HL-60 (cell line): ENCODE measurements at regions not wholly inside any gene's neighbourhood (a gene's known extent, or its start where the extent isn't known, plus 50 kb on each side); places are given as distances from the start of the nearest gene placed in this dataset.
"Not testable (repeated sequence)": the region's sequence is repeated elsewhere in the genome, so short reads cannot be mapped to it uniquely, and the experiment has no call there.

Experiments
- DNase-seq, 2 experiments: peaks; one replicate each; pipeline ENCODE4 v3.0.0-alpha.2; 2010 to 2020; ENCODE audit warnings: low read depth in 1 of 2, low spot score in 1 of 2
- H3K27ac ChIP-seq: fragments of 250-450 bp; sonication (Bioruptor Pico); replicated peaks from 2 replicates; pipeline ENCODE4 v1.5.1; 2020; ENCODE audit warnings: mild to moderate bottlenecking, moderate library complexity
- H3K27me3 ChIP-seq: fragments of 250-450 bp; sonication (Bioruptor Pico); 2 replicates; pipeline ENCODE4 v1.5.1; 2021; ENCODE audit warnings: mild to moderate bottlenecking, moderate library complexity; ENCODE audit not compliant: insufficient read depth, poor library complexity, severe bottlenecking
- H3K4me3 ChIP-seq: replicated peaks from 2 replicates; pipeline ENCODE4 v1.5.1; 2011; ENCODE audit warnings: mild to moderate bottlenecking, control low read depth, low read length; ENCODE audit not compliant: insufficient read depth
- GABPA ChIP-seq: IDR thresholded peaks from 2 replicates; pipeline ENCODE4 v1.6.1; 2012; ENCODE audit warnings: low read depth
- POLR2AphosphoS5 ChIP-seq: IDR thresholded peaks from 2 replicates; pipeline ENCODE4 v1.6.1; 2012; ENCODE audit warnings: low read depth
- SPI1 ChIP-seq: IDR thresholded peaks from 2 replicates; pipeline ENCODE4 v1.6.1; 2012; ENCODE audit warnings: low read depth, mild to moderate bottlenecking, borderline replicate concordance
- TF ChIP-seq, protein P1 (sequence below): IDR thresholded peaks from one replicate; pipeline ENCODE4 v1.5.1; 2011; ENCODE audit warnings: low read length, control low read depth, inconsistent platforms; ENCODE audit not compliant: insufficient read depth
- TF ChIP-seq, protein P2 (sequence below): IDR thresholded peaks from 2 replicates; pipeline ENCODE4 v1.6.1; 2012; ENCODE audit warnings: low read depth; ENCODE audit not compliant: insufficient replicate concordance

DNA sequence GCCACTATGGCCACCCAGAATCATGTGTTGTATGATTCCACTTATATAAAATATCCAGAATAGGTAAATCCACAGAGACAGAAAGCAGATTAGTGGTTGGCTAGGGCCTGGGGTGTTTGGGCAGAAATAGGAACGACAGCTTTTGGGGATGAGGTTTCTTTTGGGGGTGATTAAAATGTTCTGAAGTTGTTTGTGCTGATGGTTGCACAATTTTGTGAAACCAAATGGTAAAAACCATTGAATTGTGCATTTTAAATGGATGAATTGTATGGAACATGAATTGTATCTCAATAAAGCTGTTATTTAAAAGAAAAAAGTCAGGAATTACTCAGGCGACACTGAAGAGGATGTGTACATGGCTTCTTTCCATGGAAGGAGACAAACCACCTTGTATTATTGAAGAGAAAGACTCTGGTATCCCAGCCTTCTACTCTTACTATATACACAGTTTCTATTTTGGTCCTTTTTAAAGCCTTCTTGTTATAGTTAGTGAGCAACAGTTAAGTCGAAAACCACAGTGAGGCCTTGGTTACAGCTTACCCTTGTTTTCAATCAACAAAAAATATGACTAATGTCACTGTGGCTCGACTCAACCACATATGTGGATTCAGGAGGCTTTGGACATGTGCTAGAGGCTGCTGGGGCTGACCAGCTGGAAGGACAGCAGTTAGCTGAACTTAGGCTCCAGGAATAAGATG, 57.1 kb upstream of the KMT2E start:
- DNase-seq, result peak; percentile 20 to 45

DNA sequence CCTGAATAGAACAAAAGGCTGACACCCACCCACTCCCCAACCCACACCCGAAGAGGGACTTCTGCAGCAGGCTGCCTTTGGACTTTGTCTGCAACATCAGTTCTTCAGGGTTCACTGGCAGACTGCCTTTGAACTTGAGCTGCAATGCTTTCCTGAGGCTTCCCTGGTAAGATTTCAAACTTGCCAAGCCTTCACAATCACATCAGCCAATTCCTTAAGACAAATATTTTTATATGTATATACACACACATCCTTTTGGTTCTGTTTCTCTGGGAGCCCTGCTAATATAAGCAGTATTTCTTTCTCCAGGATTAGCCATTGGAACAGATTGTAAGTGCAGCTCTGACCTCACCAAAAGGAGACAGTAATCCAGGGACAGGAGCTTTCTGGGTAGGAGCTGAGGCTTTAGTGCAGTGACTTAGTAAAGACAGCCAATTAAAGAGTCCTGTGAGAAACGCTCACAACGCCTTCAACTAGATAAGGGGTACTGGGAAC, 55.6 kb upstream of the KMT2E start:
- no peak for TF ChIP-seq SPI1
- TF ChIP-seq POLR2AphosphoS5, result no peak
- TF ChIP-seq GABPA, result no peak
- TF ChIP-seq, protein P1, sequence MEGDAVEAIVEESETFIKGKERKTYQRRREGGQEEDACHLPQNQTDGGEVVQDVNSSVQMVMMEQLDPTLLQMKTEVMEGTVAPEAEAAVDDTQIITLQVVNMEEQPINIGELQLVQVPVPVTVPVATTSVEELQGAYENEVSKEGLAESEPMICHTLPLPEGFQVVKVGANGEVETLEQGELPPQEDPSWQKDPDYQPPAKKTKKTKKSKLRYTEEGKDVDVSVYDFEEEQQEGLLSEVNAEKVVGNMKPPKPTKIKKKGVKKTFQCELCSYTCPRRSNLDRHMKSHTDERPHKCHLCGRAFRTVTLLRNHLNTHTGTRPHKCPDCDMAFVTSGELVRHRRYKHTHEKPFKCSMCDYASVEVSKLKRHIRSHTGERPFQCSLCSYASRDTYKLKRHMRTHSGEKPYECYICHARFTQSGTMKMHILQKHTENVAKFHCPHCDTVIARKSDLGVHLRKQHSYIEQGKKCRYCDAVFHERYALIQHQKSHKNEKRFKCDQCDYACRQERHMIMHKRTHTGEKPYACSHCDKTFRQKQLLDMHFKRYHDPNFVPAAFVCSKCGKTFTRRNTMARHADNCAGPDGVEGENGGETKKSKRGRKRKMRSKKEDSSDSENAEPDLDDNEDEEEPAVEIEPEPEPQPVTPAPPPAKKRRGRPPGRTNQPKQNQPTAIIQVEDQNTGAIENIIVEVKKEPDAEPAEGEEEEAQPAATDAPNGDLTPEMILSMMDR, result no peak
- TF ChIP-seq, protein P2, sequence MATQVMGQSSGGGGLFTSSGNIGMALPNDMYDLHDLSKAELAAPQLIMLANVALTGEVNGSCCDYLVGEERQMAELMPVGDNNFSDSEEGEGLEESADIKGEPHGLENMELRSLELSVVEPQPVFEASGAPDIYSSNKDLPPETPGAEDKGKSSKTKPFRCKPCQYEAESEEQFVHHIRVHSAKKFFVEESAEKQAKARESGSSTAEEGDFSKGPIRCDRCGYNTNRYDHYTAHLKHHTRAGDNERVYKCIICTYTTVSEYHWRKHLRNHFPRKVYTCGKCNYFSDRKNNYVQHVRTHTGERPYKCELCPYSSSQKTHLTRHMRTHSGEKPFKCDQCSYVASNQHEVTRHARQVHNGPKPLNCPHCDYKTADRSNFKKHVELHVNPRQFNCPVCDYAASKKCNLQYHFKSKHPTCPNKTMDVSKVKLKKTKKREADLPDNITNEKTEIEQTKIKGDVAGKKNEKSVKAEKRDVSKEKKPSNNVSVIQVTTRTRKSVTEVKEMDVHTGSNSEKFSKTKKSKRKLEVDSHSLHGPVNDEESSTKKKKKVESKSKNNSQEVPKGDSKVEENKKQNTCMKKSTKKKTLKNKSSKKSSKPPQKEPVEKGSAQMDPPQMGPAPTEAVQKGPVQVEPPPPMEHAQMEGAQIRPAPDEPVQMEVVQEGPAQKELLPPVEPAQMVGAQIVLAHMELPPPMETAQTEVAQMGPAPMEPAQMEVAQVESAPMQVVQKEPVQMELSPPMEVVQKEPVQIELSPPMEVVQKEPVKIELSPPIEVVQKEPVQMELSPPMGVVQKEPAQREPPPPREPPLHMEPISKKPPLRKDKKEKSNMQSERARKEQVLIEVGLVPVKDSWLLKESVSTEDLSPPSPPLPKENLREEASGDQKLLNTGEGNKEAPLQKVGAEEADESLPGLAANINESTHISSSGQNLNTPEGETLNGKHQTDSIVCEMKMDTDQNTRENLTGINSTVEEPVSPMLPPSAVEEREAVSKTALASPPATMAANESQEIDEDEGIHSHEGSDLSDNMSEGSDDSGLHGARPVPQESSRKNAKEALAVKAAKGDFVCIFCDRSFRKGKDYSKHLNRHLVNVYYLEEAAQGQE, result no peak
- Histone ChIP-seq H3K27ac (0 out of 2 replicates have a peak overlapping the region, but pooled peaks have one; percentile 9), H3K4me3 (no peak overlapping the region), H3K27me3 (no peaks in the 10 kb centered on the region)
- no peak for DNase-seq

More for the DNA sequence above, 57.1 kb upstream of the KMT2E start:
- H3K27ac ChIP-seq, result peak overlapping the region; percentile 68
- TF ChIP-seq POLR2AphosphoS5 (no peak), GABPA (no peak), SPI1 (no peak)
- TF ChIP-seq, protein P2, result no peak
- TF ChIP-seq, protein P1, result no peak
- H3K27me3 ChIP-seq, result no peaks in the 10 kb centered on the region
- no peak overlapping the region for H3K4me3 ChIP-seq

DNA sequence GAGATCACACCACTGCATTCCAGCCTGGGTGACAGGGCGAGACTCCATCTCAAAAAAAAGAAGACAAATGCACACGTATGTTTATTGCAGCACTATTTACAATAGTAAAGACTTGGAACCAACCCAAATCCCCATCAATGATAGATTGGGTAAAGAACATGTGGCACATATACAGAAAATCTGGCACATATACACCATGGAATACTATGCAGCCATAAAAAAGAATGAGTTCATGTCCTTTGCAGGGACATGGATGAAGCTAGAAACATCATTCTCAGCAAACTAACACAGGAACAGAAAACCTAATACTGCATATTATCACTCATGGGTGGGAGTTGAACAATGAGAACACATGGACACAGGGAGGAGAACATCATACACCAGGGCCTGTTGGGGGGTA, 54.5 kb upstream of the KMT2E start:
- not testable (repeated sequence) for DNase-seq, H3K4me3 ChIP-seq, H3K27me3 ChIP-seq, H3K27ac ChIP-seq

DNA sequence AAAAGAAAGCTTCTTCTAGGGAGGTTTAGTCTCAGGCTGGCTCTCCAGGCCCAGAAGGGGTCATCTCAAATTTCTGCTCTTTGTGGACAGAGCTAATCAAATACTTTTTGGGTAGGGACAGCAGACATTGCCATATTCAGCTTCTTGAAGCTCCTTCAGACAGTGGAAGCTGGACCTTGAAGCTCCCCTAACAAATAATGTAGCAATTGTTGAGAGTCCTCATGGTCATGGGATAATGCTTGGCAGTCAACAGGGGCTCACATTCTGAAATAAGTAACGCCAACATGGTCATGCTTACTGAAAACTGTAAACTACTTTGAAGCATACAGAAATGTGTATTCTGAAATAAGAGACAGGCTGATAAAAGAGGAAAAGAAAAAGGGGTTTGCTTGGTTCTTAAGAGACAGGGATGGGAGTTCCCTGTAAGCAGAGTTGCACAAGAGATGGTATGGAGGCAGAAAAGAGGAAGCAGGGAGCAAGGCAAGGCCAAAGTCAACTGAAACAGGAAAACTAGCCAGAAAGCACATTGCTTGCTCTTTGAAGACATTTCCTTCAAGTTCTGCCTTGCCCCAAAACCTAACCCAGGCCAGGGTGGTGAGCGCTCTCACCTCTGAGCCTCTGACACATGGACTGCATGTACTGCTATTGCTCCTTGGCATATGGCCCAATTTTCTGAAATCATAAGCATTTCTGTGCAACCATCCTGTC, 53.1 kb upstream of the KMT2E start:
- DNase-seq, result peak; percentile 76 to 94
- no peak overlapping the region for H3K4me3 ChIP-seq
- peak overlapping the region; percentile 85 for H3K27ac ChIP-seq
- peak; percentile 98 for TF ChIP-seq SPI1
- TF ChIP-seq, protein P2, result no peak
- peak; percentile 82 for TF ChIP-seq POLR2AphosphoS5
- no peaks in the 10 kb centered on the region for H3K27me3 ChIP-seq
